ENCODE measurements at regions not wholly inside any gene's neighbourhood (a gene's known extent, or its start where the extent isn't known, plus 50 kb on each side); places are given as distances from the start of the nearest gene placed in this dataset.

GRCh38 chr10:108631332-108631731 lies 1292.0 kb downstream of the XPNPEP1 start:
- H3K36me3 ChIP-seq = no peaks in the 10 kb centered on the region
- no peak overlapping the region for H3K27ac ChIP-seq
- WGBS, 3 donors = 73 to 85% (median 78%) methylated on average over 2 of the region's 2 CpGs
- intact Hi-C loops (cut with DNase I) = no loop called here
- no peaks in the 10 kb centered on the region for H3K9me3 ChIP-seq
- DNase-seq = no peak
- no peak overlapping the region for H3K4me3 ChIP-seq
- no peak for TF ChIP-seq EP300 (IDR thresholded peaks at IDR 0.05)
- no peak for TF ChIP-seq POLR2A (IDR thresholded peaks at IDR 0.05)
- no peak for TF ChIP-seq CTCF (IDR thresholded peaks at IDR 0.05)
- no peaks in the 10 kb centered on the region for H3K27me3 ChIP-seq
- H3K4me1 ChIP-seq (ENCODE audit: insufficient read depth) = no peaks in the 10 kb centered on the region

DNA sequence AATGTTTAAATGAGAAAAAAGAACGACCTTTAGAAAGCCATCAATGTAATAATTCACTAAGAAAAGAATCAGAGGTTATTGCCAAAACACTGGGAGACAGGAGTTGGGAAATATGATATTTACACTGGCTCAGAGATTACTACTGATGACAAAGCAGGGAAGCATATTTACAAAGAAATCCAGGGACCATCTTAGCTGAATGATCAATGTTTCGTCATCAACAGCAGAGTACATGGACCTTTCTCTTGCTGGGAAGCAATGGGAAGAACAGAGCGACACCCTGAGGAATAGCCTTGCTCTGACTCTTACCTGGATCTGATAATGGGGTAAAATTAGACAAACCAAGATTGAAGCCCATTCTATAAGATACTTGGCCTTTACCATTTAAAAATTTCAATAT lies 1293.5 kb downstream of the XPNPEP1 start:
- Histone ChIP-seq H3K27me3 (no peaks in the 10 kb centered on the region), H3K9me3 (no peaks in the 10 kb centered on the region), H3K27ac (no peak overlapping the region), H3K4me1 (ENCODE audit: insufficient read depth) (no peaks in the 10 kb centered on the region), H3K4me3 (no peak overlapping the region), H3K36me3 (no peaks in the 10 kb centered on the region)
- WGBS, 3 donors = 68 to 71% (median 68%) methylated on average over 3 of the region's 3 CpGs
- intact Hi-C loops (cut with DNase I) = no loop called here
- TF ChIP-seq POLR2A (IDR thresholded peaks at IDR 0.05) (no peak), EP300 (IDR thresholded peaks at IDR 0.05) (no peak), CTCF (IDR thresholded peaks at IDR 0.05) (no peak)
- no peak for DNase-seq

GRCh38 chr10:108624052-108624451 lies 1299.3 kb downstream of the XPNPEP1 start:
- Histone ChIP-seq H3K9me3 (no peaks in the 10 kb centered on the region), H3K4me3 (no peak overlapping the region), H3K4me1 (ENCODE audit: insufficient read depth) (no peaks in the 10 kb centered on the region), H3K27me3 (no peaks in the 10 kb centered on the region), H3K36me3 (no peaks in the 10 kb centered on the region), H3K27ac (no peak overlapping the region)
- intact Hi-C loops (cut with DNase I) = no loop called here
- 84 to 93% (median 90%) methylated on average over 1 of the region's 1 CpG for WGBS, 3 donors
- DNase-seq = no peak
- TF ChIP-seq EP300 (IDR thresholded peaks at IDR 0.05) = no peak
- TF ChIP-seq POLR2A (IDR thresholded peaks at IDR 0.05) = no peak
- no peak for TF ChIP-seq CTCF (IDR thresholded peaks at IDR 0.05)

DNA sequence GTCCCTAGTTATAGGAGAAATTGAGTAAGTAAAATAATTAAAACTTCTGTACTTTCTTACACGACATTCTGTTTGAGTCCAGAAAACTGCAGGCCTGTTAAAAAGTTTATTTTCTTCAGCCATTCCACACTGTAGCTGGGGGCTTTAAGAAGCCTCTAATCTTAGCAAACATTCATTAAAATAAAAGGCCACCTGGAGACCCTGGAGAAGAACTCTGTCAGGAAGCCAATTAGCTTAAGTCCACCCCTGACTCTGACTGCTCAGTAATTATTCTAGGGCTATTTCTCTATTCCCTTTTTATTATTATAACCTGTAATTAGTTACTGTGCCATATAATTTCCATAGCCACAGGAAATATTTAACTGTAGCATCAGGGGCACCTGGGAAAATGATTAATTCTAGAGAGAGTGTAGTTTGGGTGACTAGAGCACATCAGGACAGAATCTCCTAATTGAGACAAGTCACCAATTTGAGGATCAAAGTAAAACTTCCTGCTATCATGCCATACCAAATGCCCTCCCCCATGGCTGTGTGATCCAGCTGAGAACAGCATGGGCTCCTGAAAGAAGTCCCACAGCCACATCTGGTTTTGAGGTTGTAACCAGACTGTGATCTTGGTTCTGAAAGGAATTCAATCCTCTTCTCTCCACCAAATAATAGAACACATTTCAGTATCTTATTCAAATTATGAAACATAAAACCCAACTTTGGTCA lies 1302.3 kb downstream of the XPNPEP1 start:
- TF ChIP-seq CTCF (IDR thresholded peaks at IDR 0.05) (no peak), EP300 (IDR thresholded peaks at IDR 0.05) (no peak), POLR2A (IDR thresholded peaks at IDR 0.05) (no peak)
- H3K27ac ChIP-seq = no peak overlapping the region
- DNase-seq = no peak
- H3K4me3 ChIP-seq = no peak overlapping the region
- no peaks in the 10 kb centered on the region for H3K27me3 ChIP-seq
- H3K36me3 ChIP-seq = no peaks in the 10 kb centered on the region
- H3K9me3 ChIP-seq = no peaks in the 10 kb centered on the region
- intact Hi-C loops (cut with DNase I) = no loop called here
- H3K4me1 ChIP-seq (ENCODE audit: insufficient read depth) = no peaks in the 10 kb centered on the region
- WGBS, 3 donors = 43 to 71% (median 52%) methylated on average over 1 of the region's 1 CpG

All from ovary (tissue), 7 donors.